Endothelial cell of umbilical vein (primary cell): ENCODE measurements at regions not wholly inside any gene's neighbourhood (a gene's known extent, or its start where the extent isn't known, plus 50 kb on each side); places are given as distances from the start of the nearest gene placed in this dataset.

Source experiments
- BruUV-seq: library from RNA; stranded (reverse); fragments of 400-500 nt; replicated peaks from 2 replicates; lab custom pipeline; 2021; lab: Mats Ljungman, UMichigan
- CTCF ChIA-PET: fragments of 300-600, 350-600 bp; sonication (Branson Sonifier 250); formaldehyde crosslinking; loops from one replicate; lab custom pipeline; 2021; ENCODE audit warnings: antibody characterized with exemption, inconsistent platforms; lab: Charles Lee
- POLR2A ChIA-PET: fragments of 300-600, 350-600 bp; sonication (Branson Sonifier 250); formaldehyde crosslinking; loops from one replicate; lab custom pipeline; 2021; ENCODE audit warnings: antibody characterized with exemption, inconsistent platforms; lab: Charles Lee
- DNase-seq: peaks from one replicate; pipeline ENCODE4 v3.0.0-alpha.2; 2011; ENCODE audit warnings: low read depth, low spot score
- FAIRE-seq: peaks from 2 replicates; lab custom pipeline; 2011; peaks lifted over from hg19 to GRCh38; lab: Jason Lieb, UNC
- H2AFZ ChIP-seq: 2 replicates; pipeline ENCODE4 v1.6.0; 2012; ENCODE audit warnings: low read depth, low read length, control low read depth, inconsistent platforms
- H3K27ac ChIP-seq: 2 replicates; pipeline ENCODE4 v1.5.1; 2011; ENCODE audit warnings: low read depth, mild to moderate bottlenecking, control low read depth, low read length, moderate library complexity; ENCODE audit not compliant: insufficient read depth
- H3K27me3 ChIP-seq, 2 experiments: 2 replicates each; pipeline versions ENCODE4 v1.6.0 to v1.6.1; 2011; ENCODE audit warnings: low read length in 2 of 2, mixed read lengths in 1 of 2; ENCODE audit not compliant: control insufficient read depth in 2 of 2, insufficient read depth in 2 of 2
- H3K36me3 ChIP-seq, 2 experiments: 2 replicates in 1 of 2; 3 replicates in 1 of 2; pipeline ENCODE4 v1.5.1; 2011; ENCODE audit warnings: low read length in 2 of 2, mild to moderate bottlenecking in 1 of 2, moderate library complexity in 1 of 2; ENCODE audit not compliant: control insufficient read depth in 2 of 2, insufficient read depth in 2 of 2; ENCODE audit errors: extremely low read depth in 1 of 2
- H3K4me1 ChIP-seq: 3 replicates; pipeline ENCODE4 v1.5.1; 2011; ENCODE audit warnings: mild to moderate bottlenecking, low read length; ENCODE audit not compliant: control insufficient read depth, insufficient read depth; ENCODE audit errors: extremely low read depth
- H3K4me2 ChIP-seq: 2 replicates; pipeline ENCODE4 v1.6.1; 2011; ENCODE audit warnings: low read length, control low read depth, mixed read lengths; ENCODE audit not compliant: insufficient read depth
- H3K4me3 ChIP-seq, 3 experiments: fragments of 200-600 bp in 1 of 3; sonication (generic), shearing (Covaris generic) in 1 of 3; replicated peaks in 1 of 3; 2 replicates each; pipeline ENCODE4 v1.5.1; 2011 to 2016; ENCODE audit warnings: control low read depth in 3 of 3, low read length in 3 of 3, mild to moderate bottlenecking in 2 of 3, inconsistent platforms in 1 of 3, low read depth in 1 of 3, moderate library complexity in 1 of 3; ENCODE audit not compliant: insufficient read depth in 1 of 3
- H3K79me2 ChIP-seq: 2 replicates; pipeline ENCODE4 v1.6.0; 2012; ENCODE audit warnings: low read length, inconsistent platforms; ENCODE audit not compliant: control insufficient read depth, insufficient read depth
- H3K9ac ChIP-seq: replicated peaks from 2 replicates; pipeline ENCODE3; 2011; ENCODE audit warnings: low read length, control low read depth; ENCODE audit not compliant: insufficient read depth; ENCODE audit errors: extremely low read depth
- H3K9me1 ChIP-seq: replicated peaks from 3 replicates; pipeline ENCODE4 v1.6.0; 2011; ENCODE audit warnings: mild to moderate bottlenecking, low read length; ENCODE audit not compliant: control insufficient read depth, insufficient read depth; ENCODE audit errors: extremely low read depth
- H3K9me3 ChIP-seq: replicated peaks from 2 replicates; pipeline ENCODE4 v1.5.1; 2012; ENCODE audit warnings: low read length, inconsistent platforms; ENCODE audit not compliant: control insufficient read depth, insufficient read depth
- H4K20me1 ChIP-seq: replicated peaks from 2 replicates; pipeline ENCODE3; 2011; ENCODE audit warnings: mild to moderate bottlenecking, low read length; ENCODE audit not compliant: control insufficient read depth, insufficient read depth; ENCODE audit errors: extremely low read depth
- CTCF ChIP-seq, 2 donors: IDR thresholded peaks; 1 replicate in 1 of 2; 2 replicates in 1 of 2; pipeline ENCODE4 v1.5.1; 2011; ENCODE audit warnings: low read length in 2 of 2, mild to moderate bottlenecking in 2 of 2, moderate library complexity in 2 of 2, control low read depth in 1 of 2, inconsistent platforms in 1 of 2, low read depth in 1 of 2; ENCODE audit not compliant: insufficient read depth in 1 of 2; ENCODE audit errors: extremely low read depth in 1 of 2
- FOS ChIP-seq: IDR thresholded peaks from 2 replicates; pipeline ENCODE4 v1.6.1; 2011; ENCODE audit warnings: mild to moderate bottlenecking, low read length, moderate library complexity, borderline replicate concordance; ENCODE audit not compliant: insufficient read depth
- JUN ChIP-seq: IDR thresholded peaks from 2 replicates; pipeline ENCODE4 v1.6.1; 2011; ENCODE audit warnings: borderline replicate concordance, low read depth; ENCODE audit not compliant: insufficient read length, insufficient read depth
- MYC ChIP-seq: IDR thresholded peaks from one replicate; pipeline ENCODE4 v1.6.1; 2011; ENCODE audit warnings: mild to moderate bottlenecking, low read depth, low read length
- POLR2A ChIP-seq: IDR thresholded peaks from 2 replicates; pipeline ENCODE4 v1.6.1; 2012; ENCODE audit warnings: low read depth, mild to moderate bottlenecking, control low read depth, low read length
- POLR2AphosphoS5 ChIP-seq: IDR thresholded peaks from 2 replicates; pipeline ENCODE4 v1.6.1; 2012; ENCODE audit warnings: low read depth, mild to moderate bottlenecking, control low read depth, low read length, moderate library complexity; ENCODE audit not compliant: insufficient read depth
- dilution Hi-C: fragments of 300-500 bp; cut with MboI; formaldehyde crosslinking; loops from one replicate; pipeline ENCODE4 v1.15.0; 2019; ENCODE audit warnings: low sequenced_read_pairs; ENCODE audit not compliant: extremely low pct_ligation_motif_present
- intact Hi-C: fragments of 100-400 bp; cut with micrococcal nuclease; formaldehyde crosslinking; loops from one replicate; pipeline ENCODE4 v1.10.0; 2022
- TF ChIP-seq, protein P1 (sequence below): IDR thresholded peaks from 2 replicates; pipeline ENCODE4 v1.6.1; 2011; ENCODE audit not compliant: insufficient read depth, insufficient read length

DNA sequence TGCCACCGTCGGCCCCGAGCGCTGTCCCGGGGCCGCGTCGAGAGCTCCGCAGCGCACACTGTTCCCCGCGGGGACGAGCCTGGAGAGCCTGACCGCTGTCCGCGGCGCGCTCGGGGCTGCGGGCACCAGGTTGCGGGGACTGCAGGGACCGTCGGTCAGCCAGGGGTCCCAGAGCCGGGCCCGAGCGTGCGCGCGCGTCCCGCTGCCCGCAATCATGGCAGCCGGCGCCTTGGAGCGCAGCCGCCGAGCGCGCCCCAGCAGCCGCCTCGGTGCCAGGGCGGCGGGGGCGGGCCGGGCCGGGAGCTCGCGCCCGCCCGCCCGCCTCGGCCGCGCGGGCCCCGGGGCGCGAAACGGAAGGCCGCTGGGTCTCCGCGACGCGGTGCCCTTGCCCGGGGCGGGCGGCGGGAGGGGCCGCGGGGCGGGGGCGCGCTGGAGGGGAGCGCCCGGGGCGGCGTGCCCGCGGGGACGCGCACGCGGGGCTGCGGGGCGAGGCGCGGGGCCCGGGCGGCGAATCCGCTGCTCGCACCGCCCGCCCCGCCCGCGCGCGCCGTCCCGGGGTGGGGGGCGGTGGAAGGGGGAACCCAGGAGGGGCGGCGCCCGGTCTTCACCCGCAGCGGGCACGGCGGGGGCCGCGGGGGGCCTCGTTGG lies 79.4 kb upstream of the PPARA start:
- Histone ChIP-seq H3K4me1 (peaks cover 53% of the 10 kb centered on the region), H3K9me1 (no peaks in the 10 kb centered on the region), H3K9me3 (no peaks in the 10 kb centered on the region), H3K27ac (peak overlapping the region; percentile 95), H3K4me3 (peak overlapping the region; percentile 32 to 81 (median 37)), H3K4me2 (peak overlapping the region; percentile 94), H3K79me2 (peaks cover 74% of the 10 kb centered on the region), H2AFZ (no peak overlapping the region), H4K20me1 (peaks cover 4% of the 10 kb centered on the region), H3K27me3 (no peaks in the 10 kb centered on the region), H3K9ac (peak overlapping the region; percentile 92), H3K36me3 (peaks cover 0 to 6% of the 10 kb centered on the region in 2 experiments)
- ChIA-PET CTCF (interaction anchor here (1.0 to 2.6 kb wide), 5 partner anchors 18 to 75 kb away, joined by 4 to 35 read pairs (median 5); no protein-coding TSS in a partner anchor), POLR2A (interaction anchor here (1.1 to 2.0 kb wide), 6 partner anchors 10 to 63 kb away, joined by 3 to 6 read pairs (median 4); no protein-coding TSS in a partner anchor)
- dilution Hi-C loops (no loop called here), intact Hi-C loops (loop anchor here (1.0 kb wide), 1 partner anchor 58 kb away; no protein-coding TSS in a partner anchor)
- TF ChIP-seq, protein P1, sequence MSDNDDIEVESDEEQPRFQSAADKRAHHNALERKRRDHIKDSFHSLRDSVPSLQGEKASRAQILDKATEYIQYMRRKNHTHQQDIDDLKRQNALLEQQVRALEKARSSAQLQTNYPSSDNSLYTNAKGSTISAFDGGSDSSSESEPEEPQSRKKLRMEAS = no peak
- no peak for TF ChIP-seq FOS
- TF ChIP-seq JUN = no peak
- FAIRE-seq (no peak), DNase-seq (peak; percentile 57)
- no TSS peak for BruUV-seq

GRCh38 chr22:46071451-46072109 lies 78.7 kb upstream of the PPARA start:
- Histone ChIP-seq H3K27me3 (no peaks in the 10 kb centered on the region), H3K9me1 (no peaks in the 10 kb centered on the region), H3K4me3 (peak overlapping the region; percentile 64 to 88 (median 81)), H3K9ac (peak overlapping the region; percentile 92), H3K79me2 (peaks cover 74% of the 10 kb centered on the region), H2AFZ (no peak overlapping the region), H4K20me1 (peaks cover 4% of the 10 kb centered on the region), H3K36me3 (peaks cover 0 to 6% of the 10 kb centered on the region in 2 experiments), H3K4me2 (no peak overlapping the region), H3K9me3 (no peaks in the 10 kb centered on the region), H3K27ac (peak overlapping the region; percentile 68), H3K4me1 (peaks cover 53% of the 10 kb centered on the region)
- dilution Hi-C loops (no loop called here), intact Hi-C loops (loop anchor here (1.0 kb wide), 1 partner anchor 58 kb away; no protein-coding TSS in a partner anchor)
- no TSS peak for BruUV-seq
- peak; percentile 90 for FAIRE-seq
- POLR2A ChIA-PET = interaction anchor here (1.1 to 1.3 kb wide), 3 partner anchors 17 to 64 kb away, joined by 3 to 6 read pairs (median 4); no protein-coding TSS in a partner anchor
- CTCF ChIA-PET = interaction anchor here (1.0 to 6.9 kb wide), 7 partner anchors 18 to 75 kb away, joined by 4 to 65 read pairs (median 5); no protein-coding TSS in a partner anchor
- peak; percentile 92 for DNase-seq
- peak; percentile 50 for TF ChIP-seq MYC
- peak; percentile 90 for TF ChIP-seq POLR2AphosphoS5
- TF ChIP-seq CTCF (IDR thresholded peaks at IDR 0.05; ENCODE audit: extremely low read depth in 1 of 2, insufficient read depth in 1 of 2, low read depth in 1 of 2, low read length in 2 of 2) = no peak
- no peak for TF ChIP-seq FOS
- peak; percentile 91 for TF ChIP-seq POLR2A
